Hepatocyte (in vitro differentiated cells): ENCODE measurements at regions not wholly inside any gene's neighbourhood (a gene's known extent, or its start where the extent isn't known, plus 50 kb on each side); places are given as distances from the start of the nearest gene placed in this dataset.

Source experiments
- DNase-seq: peaks from one replicate; pipeline ENCODE4 v3.0.0-alpha.2; 2016; ENCODE audit warnings: low spot score
- H2AFZ ChIP-seq: fragments of 200-600 bp; sonication (generic); 2 replicates; pipeline ENCODE4 v1.6.0; 2016; ENCODE audit warnings: antibody characterized with exemption, mild to moderate bottlenecking
- H3K27ac ChIP-seq: fragments of 200-600 bp; sonication (generic); 2 replicates; pipeline ENCODE4 v1.5.1; 2016; ENCODE audit warnings: mild to moderate bottlenecking
- H3K27me3 ChIP-seq: fragments of 200-600 bp; sonication (generic); 2 replicates; pipeline ENCODE4 v1.6.1; 2016
- H3K36me3 ChIP-seq: fragments of 200-600 bp; sonication (generic); replicated peaks from 2 replicates; pipeline ENCODE4 v1.5.1; 2016; ENCODE audit warnings: low read depth; ENCODE audit not compliant: insufficient read depth
- H3K4me1 ChIP-seq: fragments of 200-600 bp; sonication (generic); 2 replicates; pipeline ENCODE4 v1.5.1; 2016; ENCODE audit warnings: mild to moderate bottlenecking, moderate library complexity; ENCODE audit not compliant: insufficient read depth
- H3K4me2 ChIP-seq: fragments of 200-600 bp; sonication (generic); 2 replicates; pipeline ENCODE4 v1.6.0; 2016
- H3K4me3 ChIP-seq: fragments of 200-600 bp; sonication (generic); 2 replicates; pipeline ENCODE4 v1.5.1; 2016; ENCODE audit warnings: mild to moderate bottlenecking
- H3K79me2 ChIP-seq: fragments of 200-600 bp; sonication (generic); 2 replicates; pipeline ENCODE4 v1.6.0; 2017; ENCODE audit warnings: mild to moderate bottlenecking
- H3K9me2 ChIP-seq: fragments of 200-600 bp; sonication (generic); replicated peaks from 2 replicates; pipeline ENCODE4 v1.6.0; 2017; ENCODE audit warnings: mild to moderate bottlenecking; ENCODE audit not compliant: insufficient read depth
- H3K9me3 ChIP-seq: fragments of 200-600 bp; sonication (generic); 2 replicates; pipeline ENCODE4 v1.5.1; 2016; ENCODE audit warnings: low read depth, mild to moderate bottlenecking
- H4K20me1 ChIP-seq: fragments of 200-600 bp; sonication (generic); 2 replicates; pipeline ENCODE4 v1.6.0; 2016; ENCODE audit warnings: mild to moderate bottlenecking; ENCODE audit not compliant: insufficient read depth, poor library complexity, severe bottlenecking
- CTCF ChIP-seq: fragments of 200-600 bp; sonication (generic); IDR thresholded peaks from 2 replicates; pipeline ENCODE4 v1.5.1; 2016; ENCODE audit warnings: antibody characterized with exemption, mild to moderate bottlenecking; ENCODE audit not compliant: poor library complexity
- EZH2 ChIP-seq: fragments of 200-600 bp; sonication (generic); IDR thresholded peaks from 2 replicates; pipeline ENCODE4 v1.6.1; 2016; ENCODE audit warnings: antibody characterized with exemption, mild to moderate bottlenecking, borderline replicate concordance
- EZH2phosphoT487 ChIP-seq: fragments of 200-600 bp; sonication (generic); IDR thresholded peaks from one replicate; pipeline ENCODE4 v1.6.1; 2018; ENCODE audit warnings: antibody characterized with exemption, mild to moderate bottlenecking, low read depth, moderate library complexity; ENCODE audit not compliant: unreplicated experiment, severe bottlenecking
- WGBS: methylation state at CpG from one replicate; pipeline ENCODE4 v1.1.6; 2016; ENCODE audit warnings: low lambda C conversion rate; ENCODE audit errors: missing lambda C conversion rate; 5-methylcytosine and 5-hydroxymethylcytosine counted together

DNA sequence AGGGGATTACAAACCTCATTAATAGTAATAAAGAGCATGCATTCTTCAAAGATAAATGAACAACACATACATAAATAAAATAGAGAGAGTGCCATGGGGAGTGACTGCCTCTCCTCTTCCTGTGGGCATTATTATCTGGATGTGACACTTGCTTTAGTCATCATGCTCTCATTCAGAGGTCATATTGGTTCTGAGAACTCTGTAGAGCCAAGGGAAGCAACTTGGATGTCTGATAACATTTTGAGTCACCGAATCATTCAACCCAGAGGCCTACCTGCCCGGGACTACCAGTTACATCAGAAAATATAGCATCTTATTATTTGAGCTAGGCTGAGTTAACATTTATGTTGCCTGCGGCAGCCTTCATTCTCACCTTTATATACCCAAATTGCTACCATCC lies 489.5 kb downstream of the STIM2 start:
- H3K9me2 ChIP-seq, result no peaks in the 10 kb centered on the region
- no peaks in the 10 kb centered on the region for H3K27me3 ChIP-seq
- no peak overlapping the region for H2AFZ ChIP-seq
- no peaks in the 10 kb centered on the region for H3K36me3 ChIP-seq
- H3K27ac ChIP-seq, result no peak overlapping the region
- no peaks in the 10 kb centered on the region for H3K4me1 ChIP-seq
- H3K4me3 ChIP-seq, result no peak overlapping the region
- DNase-seq, result no peak
- H3K79me2 ChIP-seq, result no peaks in the 10 kb centered on the region
- no peaks in the 10 kb centered on the region for H4K20me1 ChIP-seq
- no peak overlapping the region for H3K4me2 ChIP-seq
- 79% methylated on average over 3 of the region's 3 CpGs for WGBS
- no peak for TF ChIP-seq EZH2phosphoT487
- no peak for TF ChIP-seq CTCF
- TF ChIP-seq EZH2, result no peak
- no peaks in the 10 kb centered on the region for H3K9me3 ChIP-seq

GRCh38 chr4:27357283-27357682 lies 496.6 kb downstream of the STIM2 start:
- H3K4me2 ChIP-seq, result no peak overlapping the region
- no peak overlapping the region for H2AFZ ChIP-seq
- H3K4me1 ChIP-seq, result peaks cover 5% of the 10 kb centered on the region
- DNase-seq, result peak; percentile 13
- no peaks in the 10 kb centered on the region for H4K20me1 ChIP-seq
- H3K27ac ChIP-seq, result no peak overlapping the region
- H3K9me3 ChIP-seq, result no peaks in the 10 kb centered on the region
- H3K79me2 ChIP-seq, result no peaks in the 10 kb centered on the region
- no peaks in the 10 kb centered on the region for H3K9me2 ChIP-seq
- WGBS, result 56% methylated on average over 6 of the region's 6 CpGs
- no peak for TF ChIP-seq EZH2phosphoT487
- TF ChIP-seq CTCF, result peak; percentile 56
- no peaks in the 10 kb centered on the region for H3K27me3 ChIP-seq
- H3K36me3 ChIP-seq, result no peaks in the 10 kb centered on the region
- no peak overlapping the region for H3K4me3 ChIP-seq

DNA sequence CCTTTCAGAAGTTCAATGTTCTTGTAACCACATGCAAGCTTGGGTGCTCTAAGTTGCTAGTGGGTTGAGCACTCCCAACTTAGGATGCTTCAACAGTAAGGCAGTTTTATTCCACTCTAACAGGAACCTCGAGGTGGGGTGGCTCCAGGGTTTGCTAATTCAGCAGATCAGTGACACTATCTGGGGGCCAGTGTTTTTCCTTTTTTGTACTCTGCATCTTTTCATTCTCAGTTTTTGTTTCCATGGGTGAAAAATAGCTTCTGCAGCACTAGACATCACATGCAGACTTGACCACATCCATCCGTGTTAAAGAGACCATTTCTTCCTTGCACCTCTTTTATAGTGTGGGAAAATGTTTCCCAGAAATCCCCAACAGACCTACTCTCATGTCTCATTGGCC lies 497.6 kb downstream of the STIM2 start:
- H2AFZ ChIP-seq, result no peak overlapping the region
- DNase-seq, result no peak
- 74% methylated on average over 2 of the region's 2 CpGs for WGBS

More for the DNA sequence above, 497.6 kb downstream of the STIM2 start:
- H3K9me2 ChIP-seq, result no peaks in the 10 kb centered on the region
- no peaks in the 10 kb centered on the region for H3K36me3 ChIP-seq
- H3K4me1 ChIP-seq, result peaks cover 5% of the 10 kb centered on the region
- no peaks in the 10 kb centered on the region for H4K20me1 ChIP-seq
- no peaks in the 10 kb centered on the region for H3K79me2 ChIP-seq
- H3K27me3 ChIP-seq, result no peaks in the 10 kb centered on the region
- no peak overlapping the region for H3K4me3 ChIP-seq
- no peak overlapping the region for H3K4me2 ChIP-seq
- H3K9me3 ChIP-seq, result no peaks in the 10 kb centered on the region
- TF ChIP-seq EZH2 (no peak), EZH2phosphoT487 (no peak), CTCF (no peak)
- H3K27ac ChIP-seq, result no peak overlapping the region
